SU-DHL-6 (cell line): ENCODE measurements at regions not wholly inside any gene's neighbourhood (a gene's known extent, or its start where the extent isn't known, plus 50 kb on each side); places are given as distances from the start of the nearest gene placed in this dataset.

Experiments
- H2AFZ ChIP-seq: fragments of 200-600 bp; sonication (generic); 2 replicates; pipeline ENCODE4 v1.6.1; 2014; ENCODE audit warnings: low read depth, mild to moderate bottlenecking, moderate library complexity, mixed read lengths, antibody characterized with exemption, low read length; ENCODE audit not compliant: severe bottlenecking
- H3F3A ChIP-seq: fragments of 200-600 bp; shearing (Covaris generic); 2 replicates; pipeline ENCODE4 v1.6.0; 2016; ENCODE audit warnings: antibody characterized with exemption, mild to moderate bottlenecking; ENCODE audit not compliant: insufficient read depth
- H3K27ac ChIP-seq: fragments of 200-600 bp; sonication (generic); 2 replicates; pipeline ENCODE4 v1.5.1; 2016; ENCODE audit warnings: low read depth, mild to moderate bottlenecking, low read length, moderate library complexity, mixed read lengths
- H3K27me3 ChIP-seq: fragments of 200-600 bp; sonication (generic), shearing (Covaris generic); 2 replicates; pipeline ENCODE4 v1.6.0; 2014; ENCODE audit warnings: mild to moderate bottlenecking, low read length
- H3K36me3 ChIP-seq: fragments of 200-600 bp; sonication (generic); 2 replicates; pipeline ENCODE4 v1.6.1; 2014; ENCODE audit warnings: mild to moderate bottlenecking, low read length, mixed read lengths
- H3K4me2 ChIP-seq: fragments of 300-600, 200-600 bp; shearing (Covaris generic), sonication (generic); 2 replicates; pipeline ENCODE4 v1.6.0; 2014; ENCODE audit warnings: low read length, low read depth, mild to moderate bottlenecking; ENCODE audit not compliant: poor library complexity, severe bottlenecking
- H3K4me3 ChIP-seq: fragments of 200-600 bp; sonication (generic); 2 replicates; pipeline ENCODE4 v1.5.1; 2014; ENCODE audit warnings: antibody characterized with exemption, low read length, mild to moderate bottlenecking, mixed read lengths; ENCODE audit not compliant: insufficient read depth, poor library complexity, severe bottlenecking
- H3K79me2 ChIP-seq: fragments of 200-600 bp; sonication (generic); 2 replicates; pipeline ENCODE4 v1.6.1; 2014; ENCODE audit warnings: mild to moderate bottlenecking, low read length, moderate library complexity; ENCODE audit not compliant: insufficient read depth
- H3K9ac ChIP-seq: fragments of 200-600 bp; sonication (generic); 2 replicates; pipeline ENCODE4 v1.7.0; 2014; ENCODE audit warnings: mild to moderate bottlenecking, low read length
- H3K9me2 ChIP-seq: fragments of 200-600 bp; sonication (generic); replicated peaks from 2 replicates; pipeline ENCODE4 v1.6.1; 2014; ENCODE audit warnings: low read length; ENCODE audit not compliant: insufficient read depth
- H3K9me3 ChIP-seq: fragments of 200-600 bp; sonication (generic); 2 replicates; pipeline ENCODE4 v1.6.1; 2014; ENCODE audit warnings: low read length, mixed read lengths; ENCODE audit not compliant: insufficient read depth
- H4K20me1 ChIP-seq: fragments of 200-600 bp; sonication (generic); 2 replicates; pipeline ENCODE4 v1.6.1; 2014; ENCODE audit warnings: low read depth, mild to moderate bottlenecking, antibody characterized with exemption, low read length, moderate library complexity, mixed read lengths
- CTCF ChIP-seq: fragments of 200-600 bp; sonication (generic); IDR thresholded peaks from one replicate; pipeline ENCODE4 v1.5.1; 2017; ENCODE audit warnings: antibody characterized with exemption, mild to moderate bottlenecking, low read length, moderate library complexity; ENCODE audit not compliant: insufficient read depth, poor library complexity, severe bottlenecking
- EZH2phosphoT487 ChIP-seq: fragments of 200-600 bp; sonication (generic), shearing (Covaris generic); conservative IDR thresholded peaks from 2 replicates; pipeline ENCODE4 v1.6.1; 2018; ENCODE audit warnings: mild to moderate bottlenecking, antibody characterized with exemption, low read length, moderate library complexity, mixed read lengths

GRCh38 chr13:26910754-26911465 lies 150.3 kb upstream of the GPR12 start:
- Histone ChIP-seq H3K36me3 (no peaks in the 10 kb centered on the region), H3K4me3 (no peak overlapping the region), H3K27me3 (no peaks in the 10 kb centered on the region), H3F3A (no peaks in the 10 kb centered on the region), H4K20me1 (no peaks in the 10 kb centered on the region), H3K27ac (no peak overlapping the region), H3K79me2 (no peaks in the 10 kb centered on the region), H3K9ac (no peak overlapping the region), H3K9me3 (no peaks in the 10 kb centered on the region), H3K4me2 (no peak overlapping the region), H2AFZ (no peak overlapping the region), H3K9me2 (no peaks in the 10 kb centered on the region)
- no peak for TF ChIP-seq EZH2phosphoT487
- TF ChIP-seq CTCF, result no peak

GRCh38 chr13:26909477-26909876 lies 148.9 kb upstream of the GPR12 start:
- Histone ChIP-seq H3K9me2 (no peaks in the 10 kb centered on the region), H3K9me3 (no peaks in the 10 kb centered on the region)
- TF ChIP-seq EZH2phosphoT487 (no peak), CTCF (no peak)

GRCh38 chr13:26908126-26908525 lies 147.5 kb upstream of the GPR12 start:
- no peaks in the 10 kb centered on the region for H3K79me2 ChIP-seq
- no peak overlapping the region for H3K9ac ChIP-seq
- H3K9me3 ChIP-seq, result no peaks in the 10 kb centered on the region
- no peak overlapping the region for H3K27ac ChIP-seq
- H3K9me2 ChIP-seq, result no peaks in the 10 kb centered on the region
- no peak overlapping the region for H2AFZ ChIP-seq
- no peak overlapping the region for H3K4me2 ChIP-seq
- no peaks in the 10 kb centered on the region for H3F3A ChIP-seq
- TF ChIP-seq EZH2phosphoT487, result no peak
- no peak for TF ChIP-seq CTCF
- H3K36me3 ChIP-seq, result no peaks in the 10 kb centered on the region
- no peaks in the 10 kb centered on the region for H3K27me3 ChIP-seq
- no peak overlapping the region for H3K4me3 ChIP-seq
- H4K20me1 ChIP-seq, result no peaks in the 10 kb centered on the region

More at GRCh38 chr13:26909477-26909876, 148.9 kb upstream of the GPR12 start:
- H2AFZ ChIP-seq, result no peak overlapping the region
- H3K27me3 ChIP-seq, result no peaks in the 10 kb centered on the region
- no peaks in the 10 kb centered on the region for H3K36me3 ChIP-seq
- no peak overlapping the region for H3K27ac ChIP-seq
- no peak overlapping the region for H3K4me2 ChIP-seq
- no peaks in the 10 kb centered on the region for H4K20me1 ChIP-seq
- H3K4me3 ChIP-seq, result no peak overlapping the region
- H3K79me2 ChIP-seq, result no peaks in the 10 kb centered on the region
- H3K9ac ChIP-seq, result no peak overlapping the region
- no peaks in the 10 kb centered on the region for H3F3A ChIP-seq
